Mammary epithelial cell (primary cell): ENCODE measurements at regions not wholly inside any gene's neighbourhood (a gene's known extent, or its start where the extent isn't known, plus 50 kb on each side); places are given as distances from the start of the nearest gene placed in this dataset.

Source experiments
- EZH2 ChIP-seq: IDR thresholded peaks from 2 replicates; pipeline ENCODE4 v1.6.1; 2012; ENCODE audit warnings: low read length, inconsistent platforms, borderline replicate concordance
- TF ChIP-seq, protein P1 (sequence below), 2 donors: IDR thresholded peaks in 1 of 2; conservative IDR thresholded peaks in 1 of 2; 2 replicates each; pipeline ENCODE4 v1.5.1; 2011 to 2012; ENCODE audit warnings: inconsistent platforms in 2 of 2, low read length in 2 of 2, mild to moderate bottlenecking in 2 of 2, control low read depth in 1 of 2, low read depth in 1 of 2; ENCODE audit not compliant: insufficient read depth in 1 of 2; ENCODE audit errors: extremely low read depth in 1 of 2

GRCh38 chr6:5850848-5851255 is 155.9 kb downstream of the NRN1 start:
- TF ChIP-seq, protein P1, sequence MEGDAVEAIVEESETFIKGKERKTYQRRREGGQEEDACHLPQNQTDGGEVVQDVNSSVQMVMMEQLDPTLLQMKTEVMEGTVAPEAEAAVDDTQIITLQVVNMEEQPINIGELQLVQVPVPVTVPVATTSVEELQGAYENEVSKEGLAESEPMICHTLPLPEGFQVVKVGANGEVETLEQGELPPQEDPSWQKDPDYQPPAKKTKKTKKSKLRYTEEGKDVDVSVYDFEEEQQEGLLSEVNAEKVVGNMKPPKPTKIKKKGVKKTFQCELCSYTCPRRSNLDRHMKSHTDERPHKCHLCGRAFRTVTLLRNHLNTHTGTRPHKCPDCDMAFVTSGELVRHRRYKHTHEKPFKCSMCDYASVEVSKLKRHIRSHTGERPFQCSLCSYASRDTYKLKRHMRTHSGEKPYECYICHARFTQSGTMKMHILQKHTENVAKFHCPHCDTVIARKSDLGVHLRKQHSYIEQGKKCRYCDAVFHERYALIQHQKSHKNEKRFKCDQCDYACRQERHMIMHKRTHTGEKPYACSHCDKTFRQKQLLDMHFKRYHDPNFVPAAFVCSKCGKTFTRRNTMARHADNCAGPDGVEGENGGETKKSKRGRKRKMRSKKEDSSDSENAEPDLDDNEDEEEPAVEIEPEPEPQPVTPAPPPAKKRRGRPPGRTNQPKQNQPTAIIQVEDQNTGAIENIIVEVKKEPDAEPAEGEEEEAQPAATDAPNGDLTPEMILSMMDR (conservative IDR thresholded peaks at IDR 0.05 in 1 of 2, IDR thresholded peaks at IDR 0.05 in 1 of 2; ENCODE audit: extremely low read depth in 1 of 2, insufficient read depth in 1 of 2, low read depth in 1 of 2, low read length in 2 of 2): no peak
- TF ChIP-seq EZH2: no peak
